MM.1S (cell line): ENCODE measurements at regions not wholly inside any gene's neighbourhood (a gene's known extent, or its start where the extent isn't known, plus 50 kb on each side); places are given as distances from the start of the nearest gene placed in this dataset.

Experiments
- EZH2 ChIP-seq: fragments of 300-600 bp; sonication (generic); optimal IDR thresholded peaks from 2 replicates; pipeline ENCODE3; 2017; ENCODE audit warnings: low read depth, mild to moderate bottlenecking, antibody characterized with exemption, low read length, mixed read lengths
- EZH2phosphoT487 ChIP-seq: fragments of 300-600 bp; sonication (generic); IDR thresholded peaks from 2 replicates; pipeline ENCODE4 v1.6.1; 2018; ENCODE audit warnings: antibody characterized with exemption, low read length
- TF ChIP-seq, protein P1 (sequence below): fragments of 300-600 bp; sonication (generic); IDR thresholded peaks from 2 replicates; pipeline ENCODE4 v1.5.1; 2016; ENCODE audit warnings: antibody characterized with exemption, low read length, mixed read lengths

GRCh38 chr10:3900391-3900790, 115.4 kb upstream of the KLF6 start:
- no peak for TF ChIP-seq EZH2
- TF ChIP-seq, protein P1, sequence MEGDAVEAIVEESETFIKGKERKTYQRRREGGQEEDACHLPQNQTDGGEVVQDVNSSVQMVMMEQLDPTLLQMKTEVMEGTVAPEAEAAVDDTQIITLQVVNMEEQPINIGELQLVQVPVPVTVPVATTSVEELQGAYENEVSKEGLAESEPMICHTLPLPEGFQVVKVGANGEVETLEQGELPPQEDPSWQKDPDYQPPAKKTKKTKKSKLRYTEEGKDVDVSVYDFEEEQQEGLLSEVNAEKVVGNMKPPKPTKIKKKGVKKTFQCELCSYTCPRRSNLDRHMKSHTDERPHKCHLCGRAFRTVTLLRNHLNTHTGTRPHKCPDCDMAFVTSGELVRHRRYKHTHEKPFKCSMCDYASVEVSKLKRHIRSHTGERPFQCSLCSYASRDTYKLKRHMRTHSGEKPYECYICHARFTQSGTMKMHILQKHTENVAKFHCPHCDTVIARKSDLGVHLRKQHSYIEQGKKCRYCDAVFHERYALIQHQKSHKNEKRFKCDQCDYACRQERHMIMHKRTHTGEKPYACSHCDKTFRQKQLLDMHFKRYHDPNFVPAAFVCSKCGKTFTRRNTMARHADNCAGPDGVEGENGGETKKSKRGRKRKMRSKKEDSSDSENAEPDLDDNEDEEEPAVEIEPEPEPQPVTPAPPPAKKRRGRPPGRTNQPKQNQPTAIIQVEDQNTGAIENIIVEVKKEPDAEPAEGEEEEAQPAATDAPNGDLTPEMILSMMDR = no peak
- no peak for TF ChIP-seq EZH2phosphoT487
